Mucosa of stomach (tissue), 1 donor: ENCODE measurements at regions not wholly inside any gene's neighbourhood (a gene's known extent, or its start where the extent isn't known, plus 50 kb on each side); places are given as distances from the start of the nearest gene placed in this dataset.
"Not testable (repeated sequence)": the region's sequence is repeated elsewhere in the genome, so short reads cannot be mapped to it uniquely, and the experiment has no call there.

ENCODE experiments used
- H3K27me3 ChIP-seq: one replicate; pipeline ENCODE4 v1.7.0; 2013; ENCODE audit warnings: mild to moderate bottlenecking, low read length; ENCODE audit not compliant: control insufficient read depth, insufficient read depth
- H3K36me3 ChIP-seq: one replicate; pipeline ENCODE4 v1.7.0; 2013; ENCODE audit warnings: low read length; ENCODE audit not compliant: control insufficient read depth, insufficient read depth
- H3K4me1 ChIP-seq: one replicate; pipeline ENCODE4 v1.7.0; 2013; ENCODE audit warnings: mild to moderate bottlenecking, low read length; ENCODE audit not compliant: control insufficient read depth, insufficient read depth
- H3K4me3 ChIP-seq: one replicate; pipeline ENCODE4 v1.7.0; 2013; ENCODE audit warnings: low read length
- H3K9ac ChIP-seq: one replicate; pipeline ENCODE4 v1.7.0; 2013; ENCODE audit warnings: mild to moderate bottlenecking, low read length, moderate library complexity
- H3K9me3 ChIP-seq: one replicate; pipeline ENCODE4 v1.7.0; 2013; ENCODE audit warnings: mild to moderate bottlenecking, low read length, moderate library complexity; ENCODE audit not compliant: control insufficient read depth
- donor health status: Pancreatic carcinoma.

DNA sequence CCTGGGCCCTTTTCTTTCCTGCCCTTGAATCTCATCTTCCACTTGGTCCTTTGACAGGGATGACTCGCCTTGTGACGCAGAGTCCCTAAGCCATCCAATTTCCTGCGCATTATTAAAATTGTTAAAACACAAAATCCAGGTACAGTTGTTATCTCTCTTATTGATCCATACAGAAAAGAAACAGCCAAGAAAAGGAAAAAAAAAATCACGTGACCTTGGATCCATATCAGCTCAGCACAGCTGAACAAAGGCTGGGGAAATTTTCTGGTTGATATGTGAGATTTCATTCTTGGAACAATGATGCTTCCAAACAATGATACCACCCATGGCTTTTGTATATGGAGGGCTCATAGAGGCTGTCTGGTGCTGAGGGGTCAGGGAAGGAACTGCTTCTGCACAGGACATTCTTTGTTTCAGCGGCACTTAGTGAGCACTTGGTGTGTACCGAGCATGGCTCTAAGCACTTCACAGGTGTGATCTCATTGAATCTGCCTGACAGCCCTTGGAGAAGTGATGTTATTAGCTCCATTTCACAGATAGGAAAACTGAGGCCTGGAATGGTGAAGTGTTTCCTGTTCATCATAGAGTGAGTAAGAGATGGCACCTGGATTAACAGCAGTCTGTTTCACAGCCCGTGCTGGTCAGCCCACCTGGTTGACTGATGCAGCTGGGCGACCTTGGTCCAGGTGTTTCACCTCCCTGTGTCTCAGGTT lies 155.0 kb upstream of the SULF2 start:
- Histone ChIP-seq H3K4me1 (no peaks in the 10 kb centered on the region), H3K9ac (no peak overlapping the region), H3K36me3 (no peaks in the 10 kb centered on the region), H3K4me3 (no peak overlapping the region), H3K27me3 (no peaks in the 10 kb centered on the region), H3K9me3 (no peaks in the 10 kb centered on the region)

DNA sequence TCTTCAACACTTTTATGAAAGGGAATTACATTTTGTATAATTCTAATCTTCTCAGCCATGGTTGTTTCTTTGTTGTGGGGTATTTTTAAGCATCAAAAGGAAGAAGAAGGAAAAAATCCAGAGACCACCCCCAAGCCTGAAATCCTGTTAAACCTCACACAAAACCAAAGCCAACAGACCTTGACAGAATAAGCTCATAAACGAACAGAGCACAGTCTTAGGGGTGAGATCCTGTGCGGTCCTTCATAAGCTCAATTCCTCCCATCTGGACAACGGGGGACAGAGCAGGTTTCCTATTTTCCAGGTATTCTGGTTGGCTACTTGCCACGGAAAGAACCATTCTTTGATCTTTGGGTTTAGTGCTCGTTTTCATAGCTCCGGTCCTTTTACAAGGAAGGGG lies 151.3 kb upstream of the SULF2 start:
- H3K9ac ChIP-seq, result no peak overlapping the region

DNA sequence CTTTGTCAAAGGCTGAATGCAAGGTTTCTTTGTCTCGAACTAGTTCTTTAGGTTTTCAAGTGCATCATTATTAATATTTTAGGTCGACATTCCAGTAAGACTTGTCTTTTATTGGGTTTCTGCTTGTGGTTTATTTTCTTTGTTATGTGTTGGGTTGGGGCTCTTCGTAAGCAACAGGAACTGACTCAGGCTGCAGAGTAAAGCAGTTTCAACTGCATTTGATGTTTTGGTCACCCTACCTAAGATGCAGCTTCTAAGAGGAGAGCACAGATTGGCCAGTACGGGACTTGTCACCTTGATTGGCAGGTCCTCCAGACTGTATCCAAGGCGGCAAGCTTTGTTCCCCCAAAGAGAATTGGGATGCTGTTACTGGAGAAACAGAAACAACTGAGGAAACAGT lies 149.5 kb upstream of the SULF2 start:
- Histone ChIP-seq H3K4me3 (no peak overlapping the region), H3K9me3 (no peaks in the 10 kb centered on the region), H3K9ac (no peak overlapping the region), H3K36me3 (no peaks in the 10 kb centered on the region), H3K4me1 (no peaks in the 10 kb centered on the region), H3K27me3 (no peaks in the 10 kb centered on the region)

More for the DNA sequence above, 151.3 kb upstream of the SULF2 start:
- H3K27me3 ChIP-seq, result no peaks in the 10 kb centered on the region
- no peaks in the 10 kb centered on the region for H3K9me3 ChIP-seq
- no peaks in the 10 kb centered on the region for H3K4me1 ChIP-seq
- no peak overlapping the region for H3K4me3 ChIP-seq
- H3K36me3 ChIP-seq, result no peaks in the 10 kb centered on the region

DNA sequence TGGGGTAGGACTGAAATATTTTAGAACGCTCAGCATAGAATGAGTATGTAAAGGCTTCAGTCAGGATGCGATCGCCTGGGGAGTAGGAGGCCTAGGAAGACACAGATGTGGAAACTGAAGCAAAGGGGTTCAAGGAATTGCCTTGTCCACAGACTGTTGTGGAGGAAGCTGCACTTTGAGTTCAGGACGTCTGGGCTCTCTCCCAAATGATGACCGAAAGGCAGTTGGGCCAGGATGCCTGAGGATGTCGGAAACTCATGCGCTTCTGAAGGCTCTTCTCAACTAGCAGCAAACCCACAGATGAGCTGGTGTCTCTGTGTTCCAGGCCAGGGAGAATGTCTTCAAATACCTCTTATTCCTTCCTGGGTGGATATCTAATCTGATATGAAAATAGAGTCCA lies 146.2 kb upstream of the SULF2 start:
- Histone ChIP-seq H3K27me3 (no peaks in the 10 kb centered on the region), H3K9ac (no peak overlapping the region), H3K4me1 (no peaks in the 10 kb centered on the region), H3K9me3 (no peaks in the 10 kb centered on the region), H3K4me3 (no peak overlapping the region), H3K36me3 (no peaks in the 10 kb centered on the region)

DNA sequence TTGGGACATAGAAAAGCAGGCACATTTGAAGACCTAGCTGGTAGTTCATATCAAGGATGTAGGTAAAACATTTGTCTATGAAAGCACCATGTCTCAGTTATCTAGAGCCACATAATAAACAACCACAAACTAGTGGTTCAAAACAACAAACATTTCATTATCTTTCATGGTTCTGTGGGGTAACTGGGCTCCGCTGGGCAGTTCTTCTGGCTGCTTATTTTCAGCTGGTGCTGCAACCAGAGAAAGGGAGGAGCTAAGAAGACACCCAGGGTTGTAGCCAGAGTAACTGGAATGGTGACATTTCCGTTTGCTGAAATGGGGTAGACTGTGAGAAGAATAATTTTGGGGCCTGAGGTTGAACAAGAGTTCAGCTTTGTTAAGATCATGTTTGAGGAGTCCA lies 145.7 kb upstream of the SULF2 start:
- Histone ChIP-seq H3K9ac (no peak overlapping the region), H3K27me3 (no peaks in the 10 kb centered on the region), H3K4me3 (no peak overlapping the region), H3K36me3 (no peaks in the 10 kb centered on the region), H3K9me3 (no peaks in the 10 kb centered on the region), H3K4me1 (no peaks in the 10 kb centered on the region)

DNA sequence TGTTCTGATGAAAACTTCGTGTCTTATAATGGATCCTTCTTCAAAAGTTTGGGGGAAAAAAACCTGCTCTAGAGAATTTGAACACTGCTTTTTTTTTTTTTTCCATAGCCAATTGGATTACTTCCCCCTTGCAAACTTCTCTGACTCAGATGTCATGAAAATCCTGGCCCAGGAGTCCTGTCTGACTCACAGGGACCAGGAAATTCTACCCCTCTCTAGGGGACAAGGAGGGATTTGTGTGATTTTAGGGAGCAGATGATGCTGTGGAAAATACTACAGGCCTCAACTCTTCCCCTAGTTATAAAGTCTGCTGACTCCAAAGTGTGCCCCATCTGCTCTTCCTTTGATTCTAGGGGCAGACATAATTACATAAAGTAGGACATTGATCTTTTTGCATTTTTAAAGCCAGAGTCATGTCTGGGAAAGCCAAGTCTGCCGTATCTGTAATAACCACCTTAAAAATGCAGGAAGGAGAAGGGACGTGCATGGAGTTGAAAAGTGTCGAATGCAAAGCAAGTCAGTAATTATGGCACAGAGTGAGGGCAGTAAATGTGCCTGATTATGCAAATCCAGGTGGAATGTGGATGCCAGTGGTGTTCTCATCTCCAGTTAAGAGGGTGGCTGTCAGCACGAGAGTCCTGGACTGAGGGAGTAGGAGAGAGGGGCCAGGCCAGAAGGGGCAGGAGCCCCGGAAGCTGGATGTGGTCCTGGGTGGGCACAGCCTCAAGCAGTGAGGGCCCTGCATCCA lies 144.3 kb upstream of the SULF2 start:
- H3K9me3 ChIP-seq, result no peaks in the 10 kb centered on the region
- no peaks in the 10 kb centered on the region for H3K27me3 ChIP-seq
- no peak overlapping the region for H3K4me3 ChIP-seq
- no peaks in the 10 kb centered on the region for H3K4me1 ChIP-seq
- H3K36me3 ChIP-seq, result no peaks in the 10 kb centered on the region
- no peak overlapping the region for H3K9ac ChIP-seq

DNA sequence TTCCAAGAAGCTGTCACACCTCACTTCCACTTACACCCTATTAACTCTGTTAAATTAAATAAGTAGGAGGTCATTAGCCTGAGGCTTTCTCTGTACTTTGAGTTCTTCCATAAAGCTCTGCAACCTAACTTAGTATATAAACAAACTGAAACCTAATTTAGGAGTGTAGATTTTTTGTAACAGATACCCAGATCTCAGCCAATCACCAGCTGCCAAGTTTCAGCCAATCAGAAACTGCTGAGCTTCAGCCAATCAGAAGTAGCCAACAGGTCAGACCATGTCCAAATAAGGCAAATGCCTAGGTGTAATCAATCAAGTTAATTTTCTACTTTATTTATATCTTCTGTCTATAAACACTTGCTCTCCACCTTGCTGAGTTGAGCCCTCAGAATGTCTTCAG lies 142.7 kb upstream of the SULF2 start:
- no peaks in the 10 kb centered on the region for H3K9me3 ChIP-seq
- no peak overlapping the region for H3K4me3 ChIP-seq
- H3K27me3 ChIP-seq, result peaks cover 6% of the 10 kb centered on the region
- no peaks in the 10 kb centered on the region for H3K36me3 ChIP-seq
- H3K9ac ChIP-seq, result no peak overlapping the region
- H3K4me1 ChIP-seq, result no peaks in the 10 kb centered on the region

DNA sequence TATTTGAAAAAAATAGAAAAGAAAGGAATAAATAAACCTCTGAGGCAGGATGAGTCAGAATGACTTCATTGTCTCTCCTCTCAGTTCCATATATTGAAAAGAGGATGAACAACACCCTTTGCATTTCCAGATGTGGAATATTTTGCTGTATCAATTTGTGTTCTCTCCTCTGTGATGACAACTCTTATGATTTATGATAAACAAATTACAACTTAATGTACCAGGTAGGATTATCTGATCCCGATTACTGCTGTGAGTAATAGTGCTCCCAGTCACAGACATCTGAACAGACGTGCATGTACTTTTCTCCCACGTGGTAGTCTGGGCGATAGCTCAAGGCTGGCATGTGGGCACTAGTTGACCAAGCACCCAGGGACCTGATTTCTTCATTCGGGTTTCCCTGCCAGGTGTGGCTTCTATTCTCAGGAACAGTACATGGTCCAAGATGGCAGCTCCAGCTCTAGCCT lies 142.1 kb upstream of the SULF2 start:
- Histone ChIP-seq H3K9me3 (no peaks in the 10 kb centered on the region), H3K9ac (no peak overlapping the region), H3K4me1 (no peaks in the 10 kb centered on the region)

DNA sequence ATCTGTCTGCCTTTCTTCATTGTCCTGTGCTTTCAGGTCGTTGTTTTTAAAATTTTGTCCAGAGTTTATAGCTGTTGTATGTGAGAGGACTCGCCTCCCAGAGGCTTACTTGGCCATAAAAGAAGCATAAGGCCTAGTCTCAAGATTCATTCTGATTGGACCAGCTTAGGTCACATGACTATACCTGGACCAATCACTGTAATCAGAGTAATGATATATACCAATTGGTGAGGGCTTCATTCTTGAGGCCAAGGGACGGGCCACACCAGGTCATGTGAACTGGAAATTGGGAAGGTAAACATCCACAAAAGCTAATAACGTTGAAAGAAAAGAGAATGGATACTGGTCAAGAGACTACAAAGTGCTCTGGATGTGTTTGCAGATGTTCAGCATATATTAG lies 141.4 kb upstream of the SULF2 start:
- peaks cover 6% of the 10 kb centered on the region for H3K27me3 ChIP-seq
- no peak overlapping the region for H3K9ac ChIP-seq
- no peaks in the 10 kb centered on the region for H3K36me3 ChIP-seq
- H3K9me3 ChIP-seq, result no peaks in the 10 kb centered on the region
- H3K4me1 ChIP-seq, result no peaks in the 10 kb centered on the region
- no peak overlapping the region for H3K4me3 ChIP-seq

More for the DNA sequence above, 142.1 kb upstream of the SULF2 start:
- peaks cover 6% of the 10 kb centered on the region for H3K27me3 ChIP-seq
- H3K36me3 ChIP-seq, result no peaks in the 10 kb centered on the region
- H3K4me3 ChIP-seq, result no peak overlapping the region

DNA sequence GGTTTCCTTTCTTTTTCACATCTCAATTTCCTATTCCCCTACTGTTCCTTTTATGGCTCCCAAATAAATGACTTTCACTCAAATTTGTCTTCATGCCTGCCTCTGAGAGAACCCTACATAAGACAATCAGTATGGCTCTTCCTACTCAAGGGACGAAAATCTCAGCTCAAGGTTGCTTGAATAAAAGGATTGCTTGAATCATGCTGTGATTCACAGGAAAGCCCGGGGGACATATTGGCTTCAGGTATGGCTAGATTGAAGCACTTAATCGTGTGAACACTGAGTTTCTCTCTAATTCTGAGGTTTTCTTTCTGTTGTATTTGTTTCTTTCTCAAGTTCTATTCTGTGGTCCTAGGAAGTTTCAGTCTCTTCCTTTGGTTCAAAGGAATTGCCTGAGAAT lies 140.3 kb upstream of the SULF2 start:
- H3K9me3 ChIP-seq, result no peaks in the 10 kb centered on the region
- H3K36me3 ChIP-seq, result no peaks in the 10 kb centered on the region
- H3K9ac ChIP-seq, result no peak overlapping the region
- H3K4me1 ChIP-seq, result no peaks in the 10 kb centered on the region
- peaks cover 6% of the 10 kb centered on the region for H3K27me3 ChIP-seq
- no peak overlapping the region for H3K4me3 ChIP-seq

DNA sequence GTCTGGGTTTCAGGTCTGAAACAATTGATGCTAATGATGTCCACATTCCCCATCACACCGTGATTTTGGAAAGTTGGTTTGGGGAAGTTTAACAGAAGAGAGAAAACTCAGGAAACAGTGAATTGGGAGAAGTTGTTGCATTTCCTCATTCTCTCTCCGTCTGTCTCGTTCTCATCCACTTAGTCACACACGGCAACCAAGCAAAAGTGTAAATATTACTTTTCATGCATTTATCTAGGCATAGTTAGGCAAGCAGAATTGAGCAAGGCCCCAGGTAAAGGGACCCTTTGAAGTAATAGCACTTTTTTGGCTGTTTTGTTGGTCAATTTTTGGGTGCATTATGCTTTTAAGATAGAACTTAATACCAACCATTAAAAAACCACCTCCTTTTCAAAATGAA lies 137.0 kb upstream of the SULF2 start:
- Histone ChIP-seq H3K36me3 (no peaks in the 10 kb centered on the region), H3K9ac (no peak overlapping the region), H3K4me1 (no peaks in the 10 kb centered on the region), H3K4me3 (no peak overlapping the region), H3K27me3 (peaks cover 6% of the 10 kb centered on the region), H3K9me3 (no peaks in the 10 kb centered on the region)

DNA sequence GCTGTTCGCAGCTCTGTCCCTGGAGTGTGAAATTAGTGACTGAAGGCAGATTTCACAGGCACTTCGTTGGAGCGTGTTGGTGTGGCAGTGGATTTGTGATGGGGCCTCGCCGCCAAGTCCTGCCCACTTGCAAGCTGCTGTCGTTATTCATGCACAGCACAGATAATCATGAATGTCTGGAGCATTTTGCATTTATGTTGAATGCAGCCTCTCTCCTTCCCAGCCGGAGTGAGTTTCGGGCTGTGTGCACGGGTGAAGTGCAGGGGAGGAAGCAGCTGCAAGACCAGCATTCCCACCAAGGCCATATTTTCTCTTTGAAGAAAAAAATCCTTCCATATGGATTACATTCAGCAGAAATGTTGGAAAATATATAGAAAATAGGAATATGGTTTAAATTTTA lies 136.5 kb upstream of the SULF2 start:
- H3K9me3 ChIP-seq, H3K36me3 ChIP-seq, H3K4me1 ChIP-seq, H3K4me3 ChIP-seq, H3K9ac ChIP-seq, H3K27me3 ChIP-seq: not testable (repeated sequence)
